ENCODE measurements at regions not wholly inside any gene's neighbourhood (a gene's known extent, or its start where the extent isn't known, plus 50 kb on each side); places are given as distances from the start of the nearest gene placed in this dataset.

- no peak overlapping the region for H3K4me3 ChIP-seq (ENCODE audit: low read length)
Observed at GRCh38 chr17:55903028-55903690, 152.3 kb downstream of the PCTP start.

DNA sequence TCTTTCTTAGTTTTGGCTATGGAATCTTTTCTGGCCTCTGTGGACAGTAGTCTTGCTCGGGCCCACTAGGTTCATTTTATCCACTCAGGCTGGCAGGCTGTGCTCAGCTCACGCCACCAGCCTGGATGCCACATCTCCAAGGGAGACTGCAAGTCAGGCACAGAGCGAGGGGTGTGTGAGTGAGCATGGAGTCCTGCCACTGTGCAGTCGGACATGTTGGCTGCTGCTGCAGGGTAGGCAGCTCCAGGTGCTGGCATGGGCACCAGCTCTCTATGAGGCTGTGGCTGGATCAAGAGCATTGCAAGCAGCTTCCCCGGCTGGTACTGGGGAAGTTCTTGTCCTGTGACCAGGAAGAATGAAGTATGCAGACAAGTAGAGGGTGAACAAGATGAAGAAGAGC lies 158.9 kb downstream of the PCTP start:
- no peak for DNase-seq (ENCODE audit: low read depth)
- no peak for TF ChIP-seq CTCF (conservative IDR thresholded peaks at IDR 0.05; ENCODE audit: low read depth, low read length)
- no peak overlapping the region for H3K4me3 ChIP-seq (ENCODE audit: low read length)

More at GRCh38 chr17:55903028-55903690, 152.3 kb downstream of the PCTP start:
- no peak for DNase-seq (ENCODE audit: low read depth)
- TF ChIP-seq CTCF (conservative IDR thresholded peaks at IDR 0.05; ENCODE audit: low read depth, low read length), result no peak

DNA sequence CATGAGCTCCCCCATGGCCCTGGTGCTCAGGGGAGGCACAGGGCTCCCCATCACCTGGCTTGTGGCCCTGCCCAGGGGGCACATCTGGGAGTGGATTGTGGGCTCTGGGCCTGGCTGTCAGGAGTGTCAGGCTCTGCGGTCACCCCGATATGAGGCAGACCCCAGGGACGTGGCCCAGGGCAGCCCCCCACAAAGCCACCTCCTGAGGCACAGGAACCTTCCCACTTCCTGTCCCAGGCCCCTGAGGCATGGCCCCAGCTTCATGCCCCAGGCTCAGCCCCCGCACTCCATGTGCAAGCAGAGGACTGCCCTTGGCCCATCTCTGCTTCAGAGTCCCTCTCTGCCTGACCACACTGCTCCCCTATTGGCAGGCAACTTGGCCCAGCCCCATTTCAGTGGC lies 160.3 kb downstream of the PCTP start:
- no peak for TF ChIP-seq CTCF (conservative IDR thresholded peaks at IDR 0.05; ENCODE audit: low read depth, low read length)
- H3K4me3 ChIP-seq (ENCODE audit: low read length), result no peak overlapping the region
- DNase-seq (ENCODE audit: low read depth), result no peak

DNA sequence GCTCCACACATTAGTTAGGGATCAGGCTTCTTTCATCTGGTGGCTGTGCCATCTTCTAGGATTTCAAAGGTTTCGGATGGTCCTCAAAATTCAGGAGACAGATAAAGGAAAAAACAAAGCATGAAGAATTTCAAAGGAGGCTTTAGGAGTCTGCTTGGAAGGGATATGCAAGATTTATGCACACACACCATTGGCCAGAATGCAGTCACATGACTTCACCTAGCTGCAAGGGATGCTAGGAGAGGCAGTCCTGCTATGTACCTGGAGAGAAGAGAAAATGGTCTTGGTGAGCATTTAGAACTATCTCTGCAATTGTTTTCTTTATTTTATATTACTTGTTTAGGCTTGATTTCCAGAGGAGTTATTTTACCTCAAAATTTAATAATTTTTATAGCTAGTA lies 174.6 kb downstream of the PCTP start:
- no peak overlapping the region for H3K4me3 ChIP-seq (ENCODE audit: low read length)
- TF ChIP-seq CTCF (conservative IDR thresholded peaks at IDR 0.05; ENCODE audit: low read depth, low read length), result no peak
- DNase-seq (ENCODE audit: low read depth), result no peak

GRCh38 chr17:55926276-55926990 lies 175.6 kb downstream of the PCTP start:
- TF ChIP-seq CTCF (conservative IDR thresholded peaks at IDR 0.05; ENCODE audit: low read depth, low read length), result no peak
- no peak for DNase-seq (ENCODE audit: low read depth)
- no peak overlapping the region for H3K4me3 ChIP-seq (ENCODE audit: low read length)

GRCh38 chr17:55930291-55930809 lies 179.5 kb downstream of the PCTP start:
- DNase-seq (ENCODE audit: low read depth), result no peak
- H3K4me3 ChIP-seq (ENCODE audit: low read length), result no peak overlapping the region
- no peak for TF ChIP-seq CTCF (conservative IDR thresholded peaks at IDR 0.05; ENCODE audit: low read depth, low read length)

- DNase-seq (ENCODE audit: low read depth), result no peak
- H3K4me3 ChIP-seq (ENCODE audit: low read length), result no peak overlapping the region
- TF ChIP-seq CTCF (conservative IDR thresholded peaks at IDR 0.05; ENCODE audit: low read depth, low read length), result no peak
Observed at GRCh38 chr17:55931446-55931845, 180.6 kb downstream of the PCTP start.

All from retinal pigment epithelial cell (primary cell).